ENCODE measurements at regions not wholly inside any gene's neighbourhood (a gene's known extent, or its start where the extent isn't known, plus 50 kb on each side); places are given as distances from the start of the nearest gene placed in this dataset.

DNA sequence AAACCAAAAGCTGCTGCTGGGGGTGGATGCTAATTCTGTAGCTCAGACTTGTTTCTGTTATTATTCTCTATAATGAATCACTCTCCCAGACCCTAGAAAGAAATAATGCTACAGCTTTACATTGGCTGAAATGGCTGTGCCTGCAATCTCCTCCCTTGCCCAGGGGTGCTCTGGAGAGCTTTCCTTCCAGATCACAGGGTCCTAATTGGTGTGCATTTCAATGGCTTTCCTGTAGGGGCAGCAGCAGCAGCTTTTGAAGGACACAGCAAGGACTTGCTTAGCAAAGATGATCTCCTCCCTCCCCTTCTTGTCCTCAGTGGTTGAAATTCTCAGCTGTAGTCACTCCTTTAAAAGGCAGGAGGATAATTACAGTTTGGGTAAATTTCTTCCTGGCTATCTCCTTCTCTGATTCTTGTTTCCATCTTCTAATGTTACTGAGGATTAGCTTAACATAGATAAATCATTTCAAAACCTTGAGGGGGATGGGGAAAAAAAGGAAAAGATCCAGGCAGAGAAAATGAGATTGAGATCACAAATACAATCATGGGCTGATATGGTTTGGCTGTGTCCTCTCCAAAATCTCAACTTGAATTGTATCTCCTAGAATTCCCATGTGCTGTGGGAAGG, 120.2 kb upstream of the CTTNBP2 start:
- Histone ChIP-seq H3K27ac (ENCODE audit: low read depth, low read length) (no peak overlapping the region), H2AFZ (ENCODE audit: low read depth, low read length) (no peak overlapping the region), H3K36me3 (ENCODE audit: insufficient read depth, low read length) (no peaks in the 10 kb centered on the region), H4K20me1 (ENCODE audit: insufficient read depth, low read length) (no peaks in the 10 kb centered on the region), H3K27me3 (ENCODE audit: insufficient read depth, low read length) (no peaks in the 10 kb centered on the region), H3K4me1 (ENCODE audit: insufficient read depth, low read length) (peaks cover 6% of the 10 kb centered on the region), H3K79me2 (ENCODE audit: insufficient read depth, low read length) (no peaks in the 10 kb centered on the region), H3K4me2 (ENCODE audit: low read length) (no peak overlapping the region), H3K4me3 (ENCODE audit: insufficient read depth, low read depth, low read length) (no peak overlapping the region), H3K9ac (ENCODE audit: low read length) (no peak overlapping the region), H3K9me3 (ENCODE audit: insufficient read depth, low read depth, low read length) (no peaks in the 10 kb centered on the region)
- peaks cover 20% of the 10 kb centered on the region for H3K4me1 Mint-ChIP-seq (ENCODE audit: low read depth, unreplicated experiment)
- TF ChIP-seq, protein P1, sequence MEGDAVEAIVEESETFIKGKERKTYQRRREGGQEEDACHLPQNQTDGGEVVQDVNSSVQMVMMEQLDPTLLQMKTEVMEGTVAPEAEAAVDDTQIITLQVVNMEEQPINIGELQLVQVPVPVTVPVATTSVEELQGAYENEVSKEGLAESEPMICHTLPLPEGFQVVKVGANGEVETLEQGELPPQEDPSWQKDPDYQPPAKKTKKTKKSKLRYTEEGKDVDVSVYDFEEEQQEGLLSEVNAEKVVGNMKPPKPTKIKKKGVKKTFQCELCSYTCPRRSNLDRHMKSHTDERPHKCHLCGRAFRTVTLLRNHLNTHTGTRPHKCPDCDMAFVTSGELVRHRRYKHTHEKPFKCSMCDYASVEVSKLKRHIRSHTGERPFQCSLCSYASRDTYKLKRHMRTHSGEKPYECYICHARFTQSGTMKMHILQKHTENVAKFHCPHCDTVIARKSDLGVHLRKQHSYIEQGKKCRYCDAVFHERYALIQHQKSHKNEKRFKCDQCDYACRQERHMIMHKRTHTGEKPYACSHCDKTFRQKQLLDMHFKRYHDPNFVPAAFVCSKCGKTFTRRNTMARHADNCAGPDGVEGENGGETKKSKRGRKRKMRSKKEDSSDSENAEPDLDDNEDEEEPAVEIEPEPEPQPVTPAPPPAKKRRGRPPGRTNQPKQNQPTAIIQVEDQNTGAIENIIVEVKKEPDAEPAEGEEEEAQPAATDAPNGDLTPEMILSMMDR (IDR thresholded peaks at IDR 0.05; ENCODE audit: insufficient read depth, low read depth, low read length) = peak; percentile 57
- TF ChIP-seq EZH2 (IDR thresholded peaks at IDR 0.05; ENCODE audit: insufficient read depth, low read length) = no peak
- H3K27ac Mint-ChIP-seq (ENCODE audit: unreplicated experiment) = no peak overlapping the region
- H3K9me3 Mint-ChIP-seq (ENCODE audit: unreplicated experiment) = peaks cover 2% of the 10 kb centered on the region
- peak; percentile 11 for DNase-seq (ENCODE audit: low read depth)
- H3K27me3 Mint-ChIP-seq (ENCODE audit: low read depth, unreplicated experiment) = no peaks in the 10 kb centered on the region
- no peak for FAIRE-seq
- H3K36me3 Mint-ChIP-seq (ENCODE audit: low read depth, unreplicated experiment) = no peaks in the 10 kb centered on the region
- no peak overlapping the region for H3K4me3 Mint-ChIP-seq (ENCODE audit: unreplicated experiment)

DNA sequence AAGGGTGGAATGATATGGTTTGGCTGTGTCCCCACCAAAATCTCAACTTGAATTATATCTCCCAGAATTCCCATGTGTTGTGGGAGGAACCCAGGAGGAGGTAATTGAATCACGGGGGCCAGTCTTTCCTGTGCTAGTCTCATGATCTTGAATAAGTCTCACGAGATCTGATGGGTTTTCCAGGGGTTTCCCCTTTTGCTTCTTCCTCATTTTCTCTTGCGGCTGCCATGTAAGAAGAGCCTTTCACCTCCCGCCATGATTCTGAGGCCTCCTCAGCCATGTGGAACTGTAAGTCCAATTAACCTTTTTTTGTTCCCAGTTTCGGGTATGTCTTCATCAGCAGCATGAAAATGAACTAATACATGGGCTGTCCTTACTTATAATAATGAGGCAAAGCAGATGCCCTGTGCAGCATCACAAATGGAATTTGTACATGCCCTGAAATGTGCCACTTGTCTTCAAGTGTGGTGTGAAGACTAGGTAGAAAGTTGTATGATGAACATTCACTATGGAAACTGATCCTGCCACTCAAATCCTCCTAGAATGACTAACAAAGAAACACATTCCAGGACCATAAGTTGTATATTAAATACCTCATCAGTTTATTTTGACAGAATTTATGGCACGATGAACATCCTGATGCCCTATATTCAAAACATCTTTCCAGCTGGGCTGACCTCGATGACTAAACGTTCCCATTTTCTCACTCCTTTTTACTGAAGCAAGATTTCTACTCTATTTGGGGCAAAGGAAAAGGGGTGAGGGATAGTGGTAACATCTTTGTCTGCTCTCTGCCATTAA, 122.8 kb upstream of the CTTNBP2 start:
- no peaks in the 10 kb centered on the region for H3K27me3 Mint-ChIP-seq (ENCODE audit: low read depth, unreplicated experiment)
- H3K4me1 Mint-ChIP-seq (ENCODE audit: low read depth, unreplicated experiment) = peaks cover 29% of the 10 kb centered on the region
- peaks cover 8% of the 10 kb centered on the region for H3K4me1 ChIP-seq (ENCODE audit: insufficient read depth, low read length)
- H4K20me1 ChIP-seq (ENCODE audit: insufficient read depth, low read length) = no peaks in the 10 kb centered on the region
- H3K9me3 ChIP-seq (ENCODE audit: insufficient read depth, low read depth, low read length) = no peaks in the 10 kb centered on the region
- DNase-seq (ENCODE audit: low read depth) (peak; percentile 14), FAIRE-seq (no peak)
- H3K27ac Mint-ChIP-seq (ENCODE audit: unreplicated experiment) = no peak overlapping the region
- no peak overlapping the region for H3K4me3 ChIP-seq (ENCODE audit: insufficient read depth, low read depth, low read length)
- no peak overlapping the region for H2AFZ ChIP-seq (ENCODE audit: low read depth, low read length)
- H3K36me3 Mint-ChIP-seq (ENCODE audit: low read depth, unreplicated experiment) = no peaks in the 10 kb centered on the region
- H3K9me3 Mint-ChIP-seq (ENCODE audit: unreplicated experiment) = peaks cover 2% of the 10 kb centered on the region
- no peaks in the 10 kb centered on the region for H3K79me2 ChIP-seq (ENCODE audit: insufficient read depth, low read length)
- H3K9ac ChIP-seq (ENCODE audit: low read length) = no peak overlapping the region
- H3K36me3 ChIP-seq (ENCODE audit: insufficient read depth, low read length) = no peaks in the 10 kb centered on the region
- TF ChIP-seq, protein P1 (IDR thresholded peaks at IDR 0.05; ENCODE audit: insufficient read depth, low read depth, low read length) = no peak
- no peak for TF ChIP-seq EZH2 (IDR thresholded peaks at IDR 0.05; ENCODE audit: insufficient read depth, low read length)
- H3K27ac ChIP-seq (ENCODE audit: low read depth, low read length) = no peak overlapping the region
- no peak overlapping the region for H3K4me2 ChIP-seq (ENCODE audit: low read length)
- no peaks in the 10 kb centered on the region for H3K27me3 ChIP-seq (ENCODE audit: insufficient read depth, low read length)
- H3K4me3 Mint-ChIP-seq (ENCODE audit: unreplicated experiment) = no peak overlapping the region

Measured in astrocyte (in vitro differentiated cells and primary cell).